ENCODE measurements at regions not wholly inside any gene's neighbourhood (a gene's known extent, or its start where the extent isn't known, plus 50 kb on each side); places are given as distances from the start of the nearest gene placed in this dataset.
A peak's percentile ranks its signal among the peaks of the same experiment; 100 is the strongest.

- DNase-seq: no peak
These were observed 76.1 kb upstream of the PITRM1 start for GRCh38 chr10:3248526-3249306.

GRCh38 chr10:3245395-3245794 is 72.8 kb upstream of the PITRM1 start:
- DNase-seq: no peak

- no peak for DNase-seq
These were observed 69.5 kb upstream of the PITRM1 start for GRCh38 chr10:3241967-3242650.

GRCh38 chr10:3241274-3241921 is 68.8 kb upstream of the PITRM1 start:
- DNase-seq: no peak

- no peak for DNase-seq
These were observed 67.6 kb upstream of the PITRM1 start for GRCh38 chr10:3239920-3240894.

GRCh38 chr10:3239066-3239919 is 66.7 kb upstream of the PITRM1 start:
- DNase-seq: peak; percentile 3

- no peak for DNase-seq
These were observed 65.7 kb upstream of the PITRM1 start for GRCh38 chr10:3238115-3238871.

- DNase-seq: no peak
These were observed 64.9 kb upstream of the PITRM1 start for GRCh38 chr10:3237530-3237929.

GRCh38 chr10:3236644-3237404 is 64.2 kb upstream of the PITRM1 start:
- no peak for DNase-seq

- no peak for DNase-seq
These were observed 63.5 kb upstream of the PITRM1 start for GRCh38 chr10:3235996-3236510.

GRCh38 chr10:3235395-3235794 is 62.8 kb upstream of the PITRM1 start:
- DNase-seq: no peak

GRCh38 chr10:3233486-3233990 is 61.0 kb upstream of the PITRM1 start:
- no peak for DNase-seq

GRCh38 chr10:3231951-3232730 is 59.6 kb upstream of the PITRM1 start:
- no peak for DNase-seq

GRCh38 chr10:3229815-3230214 is 57.2 kb upstream of the PITRM1 start:
- DNase-seq: no peak

- no peak for DNase-seq
These were observed 56.0 kb upstream of the PITRM1 start for GRCh38 chr10:3228629-3228945.

GRCh38 chr10:3226960-3227744 is 54.6 kb upstream of the PITRM1 start:
- no peak for DNase-seq

- DNase-seq: no peak
These were observed 53.0 kb upstream of the PITRM1 start for GRCh38 chr10:3225561-3225960.

GRCh38 chr10:3224241-3224640 is 51.7 kb upstream of the PITRM1 start:
- no peak for DNase-seq
